ENCODE measurements at regions not wholly inside any gene's neighbourhood (a gene's known extent, or its start where the extent isn't known, plus 50 kb on each side); places are given as distances from the start of the nearest gene placed in this dataset.
A peak's percentile ranks its signal among the peaks of the same experiment; 100 is the strongest.

GRCh38 chr12:42828836-42829235 is 239.3 kb upstream of the PRICKLE1 start:
- intact Hi-C loops (cut with micrococcal nuclease) = no loop called here
- no peak for DNase-seq
- H3K4me1 ChIP-seq (ENCODE audit: control insufficient read depth in 1 of 2, insufficient read depth in 2 of 2, low read length in 2 of 2) = no peaks in the 10 kb centered on the region
- Mint-ChIP-seq H3K27ac (peak overlapping the region in 1 of 7 donors; percentile 79), H3K36me3 (no peaks in the 10 kb centered on the region), H3K9me3 (peaks cover 0 to 12% (median 4%) of the 10 kb centered on the region in 7 donors), H3K4me1 (no peaks in the 10 kb centered on the region), H3K27me3 (ENCODE audit: low read depth in 3 of 3) (peaks cover 0 to 2% (median 0%) of the 10 kb centered on the region in 3 donors), H3K4me3 (no peak overlapping the region)
- no peaks in the 10 kb centered on the region for H3K27me3 ChIP-seq (ENCODE audit: control insufficient read depth in 2 of 2, insufficient read depth in 2 of 2, low read length in 2 of 2)
- peaks cover 0 to 3% of the 10 kb centered on the region in 2 donors for H3K9me3 ChIP-seq (replicated peaks in 1 of 2; ENCODE audit: control insufficient read depth in 1 of 2, insufficient read depth in 1 of 2, low read length in 2 of 2)
- H3K4me3 ChIP-seq (replicated peaks in 1 of 3; ENCODE audit: low read depth in 2 of 3, low read length in 3 of 3) = no peak overlapping the region
- no peak overlapping the region for H3K9ac ChIP-seq (ENCODE audit: insufficient read depth, low read length, poor library complexity, severe bottlenecking)
- no peaks in the 10 kb centered on the region for H3K79me2 ChIP-seq (ENCODE audit: insufficient read depth, low read length)
- no peaks in the 10 kb centered on the region for H3K36me3 ChIP-seq (replicated peaks in 1 of 2; ENCODE audit: control insufficient read depth in 1 of 2, insufficient read depth in 2 of 2, low read length in 2 of 2)
- TF ChIP-seq CTCF (IDR thresholded peaks at IDR 0.05) = no peak
- no peak overlapping the region for H3K27ac ChIP-seq (ENCODE audit: low read depth in 1 of 2, low read length in 2 of 2)
- WGBS (ENCODE audit: insufficient coverage) = 90% methylated on average over 3 of the region's 4 CpGs
- no peaks in the 10 kb centered on the region for H4K20me1 ChIP-seq (ENCODE audit: insufficient read depth, low read length)
- H3K4me2 ChIP-seq (replicated peaks; ENCODE audit: extremely low read depth, low read length, poor library complexity, severe bottlenecking) = no peak overlapping the region
- H2AFZ ChIP-seq (ENCODE audit: insufficient read depth, low read depth, low read length, poor library complexity, severe bottlenecking) = no peak overlapping the region

DNA sequence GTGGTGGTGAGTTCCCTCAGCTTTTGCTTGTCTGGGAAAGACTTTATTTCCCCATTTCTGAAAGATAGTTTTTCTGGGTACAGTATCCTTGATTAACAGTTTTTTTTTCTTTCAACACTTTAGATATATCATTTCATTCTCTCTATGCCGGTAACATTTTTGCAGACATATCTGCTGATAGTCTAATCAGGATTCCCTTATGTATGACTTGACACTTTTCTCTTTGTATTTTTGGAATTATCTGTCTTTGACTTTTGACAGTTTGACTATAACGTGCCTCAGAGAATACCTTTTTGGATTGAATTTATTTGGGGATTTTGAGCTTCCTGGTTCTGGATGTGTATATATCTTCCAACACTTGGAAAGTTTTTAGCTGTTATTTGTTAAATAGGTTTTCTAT is 234.8 kb upstream of the PRICKLE1 start:
- Mint-ChIP-seq H3K27me3 (ENCODE audit: low read depth in 3 of 3) (peaks cover 0 to 2% (median 0%) of the 10 kb centered on the region in 3 donors), H3K27ac (no peak overlapping the region), H3K36me3 (no peaks in the 10 kb centered on the region), H3K9me3 (peaks cover 0 to 13% (median 7%) of the 10 kb centered on the region in 7 donors), H3K4me3 (no peak overlapping the region), H3K4me1 (no peaks in the 10 kb centered on the region)
- no peak overlapping the region for H3K27ac ChIP-seq (ENCODE audit: low read depth in 1 of 2, low read length in 2 of 2)
- H2AFZ ChIP-seq (ENCODE audit: insufficient read depth, low read depth, low read length, poor library complexity, severe bottlenecking) = no peak overlapping the region
- no peaks in the 10 kb centered on the region for H3K36me3 ChIP-seq (replicated peaks in 1 of 2; ENCODE audit: control insufficient read depth in 1 of 2, insufficient read depth in 2 of 2, low read length in 2 of 2)
- no peaks in the 10 kb centered on the region for H3K79me2 ChIP-seq (ENCODE audit: insufficient read depth, low read length)
- intact Hi-C loops (cut with micrococcal nuclease) = no loop called here
- no peak overlapping the region for H3K4me2 ChIP-seq (replicated peaks; ENCODE audit: extremely low read depth, low read length, poor library complexity, severe bottlenecking)
- DNase-seq = no peak
- H3K9me3 ChIP-seq (replicated peaks in 1 of 2; ENCODE audit: control insufficient read depth in 1 of 2, insufficient read depth in 1 of 2, low read length in 2 of 2) = peaks cover 0 to 3% of the 10 kb centered on the region in 2 donors
- H3K4me1 ChIP-seq (ENCODE audit: control insufficient read depth in 1 of 2, insufficient read depth in 2 of 2, low read length in 2 of 2) = no peaks in the 10 kb centered on the region
- H3K4me3 ChIP-seq (replicated peaks in 1 of 3; ENCODE audit: low read depth in 2 of 3, low read length in 3 of 3) = no peak overlapping the region
- WGBS (ENCODE audit: insufficient coverage) = no CpG with 5 or more reads among the region's 2 CpGs
- TF ChIP-seq CTCF (IDR thresholded peaks at IDR 0.05) = no peak
- no peaks in the 10 kb centered on the region for H4K20me1 ChIP-seq (ENCODE audit: insufficient read depth, low read length)
- no peaks in the 10 kb centered on the region for H3K27me3 ChIP-seq (ENCODE audit: control insufficient read depth in 2 of 2, insufficient read depth in 2 of 2, low read length in 2 of 2)
- no peak overlapping the region for H3K9ac ChIP-seq (ENCODE audit: insufficient read depth, low read length, poor library complexity, severe bottlenecking)
